ENCODE measurements at regions not wholly inside any gene's neighbourhood (a gene's known extent, or its start where the extent isn't known, plus 50 kb on each side); places are given as distances from the start of the nearest gene placed in this dataset.

GRCh38 chr19:29006057-29006735, 206.8 kb downstream of the UQCRFS1 start:
- H3K36me3 ChIP-seq, result no peaks in the 10 kb centered on the region
- peaks cover 31% of the 10 kb centered on the region for H3K27me3 ChIP-seq (ENCODE audit: low read depth)
- H3K27ac ChIP-seq (replicated peaks), result no peak overlapping the region
- H3K4me3 ChIP-seq, result no peak overlapping the region
- no peaks in the 10 kb centered on the region for H3K9me3 ChIP-seq (replicated peaks)
- intact Hi-C loops (cut with micrococcal nuclease), result no loop called here
- TF ChIP-seq CTCF (IDR thresholded peaks at IDR 0.05; ENCODE audit: borderline replicate concordance), result no peak
- no peak for DNase-seq
- H3K4me1 ChIP-seq, result peaks cover 8% of the 10 kb centered on the region

DNA sequence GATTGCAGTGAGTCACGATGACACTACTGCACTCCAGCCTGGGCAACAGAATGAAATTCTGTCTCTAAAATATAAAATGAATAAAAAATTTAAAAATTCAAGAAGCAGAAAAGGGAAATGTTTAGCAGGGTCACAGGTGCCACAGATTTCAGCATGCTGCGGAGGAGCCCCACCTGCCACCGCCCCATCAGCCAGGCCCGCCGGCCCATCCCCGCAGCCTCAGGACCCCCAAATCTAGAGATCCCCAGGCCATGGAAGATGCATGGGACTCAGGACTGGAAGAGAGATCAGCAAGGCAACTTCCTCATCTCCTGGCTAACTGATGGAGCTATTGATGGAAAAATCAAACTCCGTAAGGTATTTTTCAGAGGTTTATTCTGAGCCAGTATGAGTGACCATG, 208.2 kb downstream of the UQCRFS1 start:
- no peak for TF ChIP-seq CTCF (IDR thresholded peaks at IDR 0.05; ENCODE audit: borderline replicate concordance)
- intact Hi-C loops (cut with micrococcal nuclease), result no loop called here
- no peak for DNase-seq
- H3K36me3 ChIP-seq, result no peaks in the 10 kb centered on the region
- H3K4me3 ChIP-seq, result no peak overlapping the region
- H3K27ac ChIP-seq (replicated peaks), result no peak overlapping the region
- peaks cover 8% of the 10 kb centered on the region for H3K4me1 ChIP-seq
- peaks cover 23% of the 10 kb centered on the region for H3K27me3 ChIP-seq (ENCODE audit: low read depth)
- no peaks in the 10 kb centered on the region for H3K9me3 ChIP-seq (replicated peaks)

GRCh38 chr19:29003641-29004409, 209.1 kb downstream of the UQCRFS1 start:
- DNase-seq, result no peak
- no peaks in the 10 kb centered on the region for H3K9me3 ChIP-seq (replicated peaks)
- intact Hi-C loops (cut with micrococcal nuclease), result no loop called here

DNA sequence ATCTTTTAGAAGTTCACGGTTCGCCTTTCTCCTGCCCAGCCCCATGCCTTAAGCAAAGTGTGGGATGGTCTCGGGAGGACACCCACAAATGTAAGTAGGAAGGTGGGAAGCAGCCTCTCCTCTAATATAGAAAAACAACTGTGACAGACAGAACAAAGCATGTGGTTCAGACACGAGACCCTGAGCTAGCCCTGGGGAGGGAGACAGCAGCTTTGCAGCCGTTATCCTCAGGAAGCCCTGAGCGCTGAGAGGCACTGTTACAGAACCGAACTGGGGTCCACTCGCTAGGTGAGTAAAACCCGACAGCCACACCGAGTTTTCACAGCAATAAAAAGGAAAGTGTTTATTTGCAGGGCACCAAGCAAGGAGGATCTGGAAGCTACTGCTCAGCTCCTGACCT, 210.6 kb downstream of the UQCRFS1 start:
- DNase-seq, result no peak
- Histone ChIP-seq H3K36me3 (no peaks in the 10 kb centered on the region), H3K4me3 (no peak overlapping the region), H3K4me1 (peaks cover 11% of the 10 kb centered on the region), H3K27ac (replicated peaks) (no peak overlapping the region), H3K9me3 (replicated peaks) (no peaks in the 10 kb centered on the region), H3K27me3 (ENCODE audit: low read depth) (peaks cover 3% of the 10 kb centered on the region)
- no peak for TF ChIP-seq CTCF (IDR thresholded peaks at IDR 0.05; ENCODE audit: borderline replicate concordance)
- intact Hi-C loops (cut with micrococcal nuclease), result no loop called here

More at GRCh38 chr19:29003641-29004409, 209.1 kb downstream of the UQCRFS1 start:
- peaks cover 13% of the 10 kb centered on the region for H3K27me3 ChIP-seq (ENCODE audit: low read depth)
- H3K36me3 ChIP-seq, result no peaks in the 10 kb centered on the region
- no peak for TF ChIP-seq CTCF (IDR thresholded peaks at IDR 0.05; ENCODE audit: borderline replicate concordance)
- H3K4me1 ChIP-seq, result peaks cover 11% of the 10 kb centered on the region
- no peak overlapping the region for H3K27ac ChIP-seq (replicated peaks)
- no peak overlapping the region for H3K4me3 ChIP-seq

DNA sequence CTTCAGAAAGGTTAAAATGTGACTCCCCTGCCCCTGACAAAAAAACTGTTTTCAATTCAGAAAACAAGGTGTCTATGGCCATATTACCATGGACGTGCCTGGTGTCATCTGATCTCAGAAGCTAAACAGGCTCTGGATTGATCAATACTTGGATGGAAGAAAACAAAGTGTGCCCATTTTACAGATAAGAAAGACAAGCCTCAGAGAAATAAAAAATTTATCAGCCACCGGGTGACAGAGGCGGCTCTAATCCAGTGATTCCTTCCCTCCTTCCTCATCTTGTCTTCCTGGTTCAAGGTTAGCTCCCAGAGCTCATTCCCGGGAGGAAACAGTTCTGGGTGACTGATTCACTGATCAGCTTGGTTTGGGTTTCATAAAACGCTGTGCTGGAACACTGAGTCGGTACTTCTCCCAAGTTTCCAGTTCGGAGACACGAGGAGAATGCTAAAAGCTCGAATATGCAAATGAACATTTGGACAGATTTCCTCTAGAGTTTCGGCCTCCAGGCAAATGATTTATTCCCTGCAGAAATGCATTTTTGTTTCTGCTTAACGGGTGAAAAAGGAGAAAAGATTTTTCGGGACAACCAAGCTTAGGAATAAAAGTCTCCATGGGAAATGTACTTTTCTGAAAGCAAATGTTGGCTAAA, 211.2 kb downstream of the UQCRFS1 start:
- DNase-seq, result no peak
- Histone ChIP-seq H3K4me3 (no peak overlapping the region), H3K9me3 (replicated peaks) (no peaks in the 10 kb centered on the region), H3K27me3 (ENCODE audit: low read depth) (no peaks in the 10 kb centered on the region), H3K4me1 (peaks cover 11% of the 10 kb centered on the region), H3K27ac (replicated peaks) (no peak overlapping the region), H3K36me3 (no peaks in the 10 kb centered on the region)
- TF ChIP-seq CTCF (IDR thresholded peaks at IDR 0.05; ENCODE audit: borderline replicate concordance), result no peak
- intact Hi-C loops (cut with micrococcal nuclease), result no loop called here

Data from left ventricle myocardium inferior (tissue), 1 donor.